CD4-positive, alpha-beta T cell treated with Interleukin-2 at 100 ng/mL for 4 hours (primary cell): ENCODE measurements at regions not wholly inside any gene's neighbourhood (a gene's known extent, or its start where the extent isn't known, plus 50 kb on each side); places are given as distances from the start of the nearest gene placed in this dataset.

ENCODE experiments used
- DNase-seq: peaks from one replicate; pipeline ENCODE4 v3.0.0-alpha.2; 2020; ENCODE audit warnings: low spot score

- DNase-seq: no peak
Observed at GRCh38 chr2:241983571-241984270, 114.2 kb downstream of the RTP5 start.

- no peak for DNase-seq
Observed at GRCh38 chr2:241984271-241984655, 114.7 kb downstream of the RTP5 start.

GRCh38 chr2:241984658-241985057 is 115.1 kb downstream of the RTP5 start:
- DNase-seq: no peak

DNA sequence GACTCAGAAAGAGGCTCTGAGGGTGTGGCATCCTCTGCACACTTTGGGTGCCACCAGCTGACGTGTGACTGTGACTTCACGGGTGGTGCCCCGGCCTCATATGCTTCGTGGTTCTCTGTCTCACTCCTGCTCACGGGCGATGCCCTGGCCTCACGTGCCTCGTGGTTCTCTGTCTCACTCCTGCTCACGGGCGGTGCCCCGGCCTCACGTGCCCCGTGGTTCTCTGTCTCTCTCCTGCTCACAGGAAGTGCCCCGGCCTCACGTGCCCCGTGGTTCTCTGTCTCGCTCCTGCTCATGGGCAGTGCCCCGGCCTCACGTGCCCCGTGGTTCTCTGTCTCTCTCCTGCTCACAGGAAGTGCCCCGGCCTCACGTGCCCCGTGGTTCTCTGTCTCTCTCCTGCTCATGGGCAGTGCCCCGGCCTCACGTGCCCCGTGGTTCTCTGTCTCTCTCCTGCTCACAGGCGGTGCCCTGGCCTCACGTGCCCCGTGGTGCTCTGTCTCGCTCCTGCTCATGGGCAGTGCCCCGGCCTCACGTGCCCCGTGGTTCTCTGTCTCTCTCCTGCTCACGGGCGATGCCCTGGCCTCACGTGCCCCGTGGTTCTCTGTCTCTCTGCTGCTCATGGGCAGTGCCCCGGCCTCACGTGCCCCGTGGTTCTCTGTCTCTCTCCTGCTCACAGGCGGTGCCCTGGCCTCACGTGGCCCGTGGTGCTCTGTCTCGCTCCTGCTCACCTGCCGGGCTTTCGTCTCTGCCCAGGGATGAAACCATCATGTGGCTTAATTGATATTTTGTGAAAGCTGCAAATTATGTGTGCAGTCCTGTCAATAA is 115.8 kb downstream of the RTP5 start:
- peak; percentile 60 for DNase-seq

DNA sequence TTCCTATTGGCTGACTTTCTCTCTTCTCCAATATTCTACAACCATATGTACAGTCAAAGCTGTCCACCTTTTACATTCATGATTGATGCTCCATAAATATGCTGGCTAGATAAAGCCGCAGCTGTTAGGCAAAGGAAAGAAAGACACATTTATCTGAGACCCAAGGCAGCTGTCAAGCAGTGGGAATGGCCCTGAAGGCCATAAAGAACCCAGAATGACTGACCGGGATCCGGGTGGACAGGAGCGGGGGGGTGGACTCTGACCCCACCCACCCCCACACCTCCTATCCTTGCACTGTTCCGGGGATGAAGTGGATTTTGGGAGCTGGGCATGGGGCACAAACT is 116.4 kb downstream of the RTP5 start:
- no peak for DNase-seq

- no peak for DNase-seq
Observed at GRCh38 chr2:241986836-241987641, 117.5 kb downstream of the RTP5 start.

DNA sequence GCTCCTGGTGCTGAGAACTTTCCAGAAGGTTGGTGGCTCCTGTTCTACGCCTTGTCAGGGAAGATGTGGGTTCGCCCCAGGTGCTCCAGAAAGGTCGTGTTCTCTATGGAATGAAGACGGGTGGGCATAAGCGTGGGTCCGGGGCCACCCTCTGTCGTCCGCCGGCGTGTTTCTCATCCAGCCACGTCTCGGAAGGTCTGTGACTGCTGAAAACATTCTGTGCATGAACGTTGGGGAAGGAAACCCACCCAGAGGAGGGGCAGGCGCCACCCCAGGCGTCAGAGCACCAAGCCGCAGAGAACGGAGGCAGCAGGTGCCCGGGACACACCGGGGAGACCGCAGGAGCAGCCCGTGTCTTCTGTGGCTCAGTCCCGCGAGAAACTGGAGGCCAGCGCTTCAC is 118.2 kb downstream of the RTP5 start:
- no peak for DNase-seq

GRCh38 chr2:241988146-241988545 is 118.6 kb downstream of the RTP5 start:
- DNase-seq: no peak

DNA sequence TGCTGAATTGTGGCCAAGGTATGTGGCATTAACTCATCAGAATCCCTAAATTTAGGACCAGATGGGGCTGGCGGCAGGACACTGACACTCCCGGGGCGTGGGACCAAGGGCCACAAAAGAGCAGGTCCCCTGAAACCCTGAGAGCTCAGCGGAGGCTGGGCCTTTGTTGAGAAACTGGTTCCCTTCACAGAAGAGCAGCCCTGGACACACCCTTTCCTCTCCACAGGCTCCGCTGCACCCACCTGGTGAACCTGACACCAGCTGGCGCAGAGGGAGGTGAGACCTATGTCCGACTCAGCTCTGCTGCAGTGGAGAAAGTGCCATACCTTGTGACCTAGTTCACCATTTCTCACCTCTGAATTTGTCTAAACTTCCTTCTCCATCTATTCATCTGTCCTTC is 119.5 kb downstream of the RTP5 start:
- no peak for DNase-seq

DNA sequence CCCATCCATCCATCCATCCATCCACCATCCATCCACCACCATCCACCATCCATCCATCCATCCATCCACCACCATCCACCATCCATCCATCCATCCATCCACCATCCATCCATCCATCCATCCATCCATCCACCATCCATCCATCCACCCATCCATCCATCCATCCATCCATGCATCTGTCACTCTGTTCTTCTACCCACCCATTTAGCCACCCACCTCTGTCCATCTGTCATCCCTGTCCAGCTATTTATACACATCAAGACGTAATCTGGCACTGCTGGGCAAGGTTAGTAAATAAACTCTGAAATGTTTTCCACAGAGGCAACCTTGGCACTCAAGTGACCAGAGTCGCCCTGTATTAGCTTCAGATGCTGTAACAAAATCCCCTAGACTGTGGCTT is 120.9 kb downstream of the RTP5 start:
- DNase-seq: no peak

DNA sequence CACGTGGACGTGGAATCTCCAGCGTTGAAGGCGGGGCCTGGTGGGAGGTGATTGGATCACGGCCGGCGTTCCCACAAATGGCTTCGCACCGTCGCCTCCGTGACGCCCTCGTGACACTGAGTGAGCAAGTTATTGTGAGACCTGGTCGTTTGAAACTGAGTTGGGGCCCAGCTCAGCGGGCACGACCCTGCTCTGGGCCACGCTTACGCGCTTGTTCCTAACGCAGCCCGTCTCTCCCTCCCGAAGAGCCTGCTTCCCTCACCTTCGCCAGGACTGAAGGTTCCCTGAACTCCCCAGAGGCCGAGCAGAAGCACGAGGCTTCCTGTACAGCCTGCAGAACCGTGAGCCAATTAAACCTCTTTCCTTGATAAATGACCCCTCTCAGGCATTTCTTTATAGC is 121.8 kb downstream of the RTP5 start:
- no peak for DNase-seq

DNA sequence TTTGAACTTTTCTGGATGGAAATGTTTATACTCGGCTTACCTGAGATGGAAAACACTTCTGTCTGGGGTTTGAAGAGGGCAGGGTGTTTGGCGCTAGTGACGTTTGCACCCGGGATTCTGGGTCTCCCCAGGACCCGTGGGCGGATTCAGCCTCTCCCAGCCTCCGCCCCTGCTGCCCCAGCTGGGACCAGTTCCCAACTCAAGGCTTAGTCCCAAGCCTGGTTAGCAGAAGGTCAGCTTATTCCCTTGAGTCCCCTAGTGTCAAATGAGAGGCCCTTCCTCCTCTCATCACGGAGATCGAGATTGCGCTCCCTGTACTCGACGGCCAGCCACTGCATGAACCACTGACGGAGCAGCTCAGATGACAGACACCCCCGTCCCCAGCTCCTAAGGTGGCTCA is 123.2 kb downstream of the RTP5 start:
- no peak for DNase-seq

DNA sequence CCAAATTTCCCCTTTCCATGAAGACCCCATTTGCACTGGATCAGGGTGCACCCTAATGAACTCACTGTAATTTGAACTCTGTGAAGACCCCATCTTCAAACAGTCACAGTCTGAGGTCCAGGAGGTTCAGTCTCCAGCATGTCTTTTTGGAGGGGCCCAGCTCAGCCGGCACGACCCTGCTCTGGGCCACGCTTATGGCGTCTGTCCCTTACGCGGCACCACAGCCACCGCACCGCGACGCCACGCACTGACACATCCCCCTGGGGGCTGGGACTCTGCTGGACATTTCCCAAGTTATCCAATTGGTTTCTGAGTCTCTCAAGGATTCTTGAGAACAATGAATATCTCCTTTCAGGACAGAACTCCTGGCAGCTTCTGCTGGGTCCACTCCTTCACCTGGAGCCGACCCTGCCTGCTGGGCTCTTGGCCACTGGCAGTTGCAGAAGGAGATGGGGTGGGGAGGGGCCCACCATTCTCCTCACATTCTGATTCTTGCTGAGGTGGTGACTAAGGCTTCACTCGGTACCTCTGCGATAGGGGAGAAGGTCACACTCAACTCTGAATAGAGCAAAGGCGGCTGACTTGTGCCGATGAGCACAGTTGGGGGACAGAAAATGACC is 124.0 kb downstream of the RTP5 start:
- DNase-seq: no peak

DNA sequence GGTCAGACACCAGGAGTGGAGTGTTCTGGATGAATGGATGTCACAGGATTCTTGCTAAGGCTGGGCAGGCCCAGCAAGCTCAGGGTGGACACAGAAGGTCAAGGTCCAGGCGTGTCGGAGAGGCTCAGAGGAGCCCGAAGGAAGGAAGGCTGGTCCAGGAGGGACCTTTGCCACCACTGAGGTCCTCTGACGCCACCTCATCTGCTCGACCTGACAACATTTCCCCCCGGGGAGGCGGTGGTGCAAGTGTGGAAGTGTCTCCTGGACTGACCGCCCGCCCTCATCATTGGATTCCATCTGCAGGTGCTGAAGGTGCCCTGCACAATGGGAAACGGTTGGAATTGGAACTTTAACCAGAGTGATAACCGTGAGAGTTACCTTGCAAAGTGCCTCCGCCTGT is 124.6 kb downstream of the RTP5 start:
- DNase-seq: no peak

DNA sequence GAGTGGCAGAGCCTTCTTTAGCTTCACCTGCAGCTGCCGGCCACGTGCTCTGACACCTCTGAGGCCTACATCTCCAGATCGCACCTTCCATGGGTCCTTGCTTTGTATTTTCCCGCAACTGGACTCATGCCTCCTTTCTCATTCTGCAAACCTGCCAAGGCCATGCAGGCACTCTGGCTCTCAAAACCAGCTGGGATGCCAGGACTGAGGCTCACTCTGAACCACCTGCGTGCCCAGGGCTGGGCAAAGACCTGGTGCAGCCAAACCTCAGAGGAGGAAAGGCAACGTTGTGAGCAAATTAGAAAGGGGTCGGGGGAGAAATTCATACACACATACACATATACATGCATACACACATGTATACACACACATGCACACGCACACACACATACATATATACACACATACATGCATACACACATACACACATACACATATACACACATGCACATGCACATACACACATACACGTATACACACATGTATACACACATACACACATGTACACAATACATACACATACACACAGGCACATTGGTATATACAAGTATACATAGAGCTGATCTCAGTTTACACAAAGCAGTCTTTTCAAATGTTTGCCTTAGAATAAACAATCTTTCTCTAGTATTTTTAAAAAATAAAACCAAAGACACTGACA is 125.2 kb downstream of the RTP5 start:
- DNase-seq: no peak

DNA sequence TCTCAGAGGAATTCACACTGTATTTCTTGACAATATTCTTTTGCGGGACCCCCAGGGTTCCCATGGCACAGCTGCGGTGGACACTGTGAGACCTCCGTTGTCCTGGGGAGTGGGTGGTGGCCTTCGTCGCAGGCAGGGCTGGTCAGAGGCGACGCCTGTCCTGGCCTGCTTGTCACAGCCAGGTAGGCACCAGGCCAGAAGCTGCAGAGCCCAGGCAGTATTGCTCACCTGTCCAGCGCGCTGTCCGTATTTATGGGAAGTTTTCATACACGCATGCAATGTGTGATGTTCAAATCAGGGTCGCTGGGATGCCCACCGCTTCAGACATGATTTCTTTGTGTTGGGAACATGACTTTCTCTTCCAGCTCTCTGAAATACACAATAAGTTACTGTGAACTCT is 126.6 kb downstream of the RTP5 start:
- no peak for DNase-seq

- DNase-seq: no peak
Observed at GRCh38 chr2:241997017-241997416, 127.5 kb downstream of the RTP5 start.

DNA sequence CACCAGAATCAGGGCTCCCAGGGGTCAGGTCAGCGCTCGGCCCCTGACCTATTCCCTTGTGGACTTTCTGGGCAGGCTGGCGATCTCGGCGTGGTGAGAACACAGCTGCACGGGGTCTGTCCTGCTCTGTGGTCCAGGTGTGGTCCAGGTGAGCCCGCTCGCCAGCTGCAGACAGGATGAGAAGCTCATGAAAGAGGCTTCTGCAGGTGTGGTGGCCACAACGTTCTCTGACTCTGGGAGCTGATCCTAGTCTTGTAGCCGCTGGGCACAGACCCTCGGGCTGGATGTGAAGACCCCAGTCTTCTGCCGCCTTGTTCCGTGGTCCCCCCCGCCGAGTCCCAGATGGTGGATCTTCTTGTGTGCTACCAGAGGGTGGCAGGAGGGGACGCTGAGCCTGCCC is 129.7 kb downstream of the RTP5 start:
- DNase-seq: no peak

DNA sequence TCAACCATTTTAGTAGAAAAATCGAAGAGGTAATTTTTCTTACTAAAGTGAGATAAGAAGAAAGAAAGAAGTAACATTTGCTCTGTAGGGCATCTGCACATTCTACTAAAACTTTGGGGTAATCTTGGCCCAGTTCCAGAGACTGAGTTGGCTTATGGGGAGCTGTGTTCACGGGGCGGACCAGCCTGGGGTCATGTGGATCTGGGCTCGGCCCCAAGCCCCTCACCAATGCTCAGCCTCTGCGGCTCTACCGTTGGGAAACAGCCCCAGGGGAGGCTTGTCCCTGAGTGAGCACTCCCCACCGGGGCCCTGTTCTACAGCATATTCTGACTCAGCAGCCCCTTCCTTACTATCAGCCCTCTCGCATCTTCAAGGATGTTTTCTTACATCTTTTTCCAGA is 132.3 kb downstream of the RTP5 start:
- no peak for DNase-seq

GRCh38 chr2:242002944-242003343 is 133.4 kb downstream of the RTP5 start:
- DNase-seq: no peak

GRCh38 chr2:242004223-242004901 is 134.8 kb downstream of the RTP5 start:
- DNase-seq: no peak

DNA sequence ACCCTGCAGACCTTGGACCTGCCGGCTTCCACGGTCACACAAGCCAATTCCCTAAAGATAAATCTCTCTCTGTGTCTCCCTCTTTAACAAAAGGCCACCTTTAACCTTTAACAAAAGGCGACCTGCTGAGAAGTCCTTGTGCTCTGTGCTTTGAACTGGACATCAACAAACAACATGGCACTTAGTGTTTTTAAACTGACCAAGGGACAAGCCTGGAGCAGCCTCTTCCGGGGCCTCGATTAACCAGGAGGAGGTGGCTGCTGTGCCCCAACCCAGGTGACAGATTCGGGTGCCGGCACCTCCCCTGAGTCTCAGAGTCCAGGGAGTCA is 135.3 kb downstream of the RTP5 start:
- no peak for DNase-seq
